GM12878 (cell line): ENCODE measurements at regions not wholly inside any gene's neighbourhood (a gene's known extent, or its start where the extent isn't known, plus 50 kb on each side); places are given as distances from the start of the nearest gene placed in this dataset.

ENCODE experiments used
- ATAC-seq: fragments of 200-7000 bp; cut with Tn5 transposase; 3 replicates; pipeline ENCODE4 v1.9.1; 2020; ENCODE audit warnings: mild to moderate bottlenecking, moderate library complexity
- BruUV-seq: library from RNA; stranded (reverse); fragments of 400-500 nt; replicated peaks from 2 replicates; lab custom pipeline; 2021; lab: Mats Ljungman, UMichigan
- CTCF ChIA-PET: fragments of 300-600 bp; sonication (Branson Sonifier 250); formaldehyde crosslinking; extraction: SDS; loops from one replicate; lab custom pipeline; 2021; ENCODE audit warnings: inconsistent platforms; lab: Yijun Ruan, JAX
- POLR2A ChIA-PET: fragments of 350-600 bp; formaldehyde crosslinking; extraction: SDS; loops from one replicate; lab custom pipeline; 2021; ENCODE audit warnings: inconsistent platforms; lab: Charles Lee
- RAD21 ChIA-PET: fragments of 300-600 bp; sonication (Branson Sonifier 250); formaldehyde crosslinking; loops from one replicate; lab custom pipeline; 2023; ENCODE audit warnings: antibody characterized with exemption; ENCODE audit not compliant: unreplicated experiment; lab: Charles Lee
- SMC1A ChIA-PET: fragments of 300-600 bp; sonication (Branson Sonifier 250); formaldehyde crosslinking; loops from one replicate; lab custom pipeline; 2023; ENCODE audit not compliant: unreplicated experiment, uncharacterized antibody; lab: Charles Lee
- DNase-seq: peaks from one replicate; pipeline ENCODE4 v3.0.0-alpha.2; 2011; ENCODE audit warnings: low read depth, low spot score
- FAIRE-seq: peaks from 3 replicates; lab custom pipeline; 2011; peaks lifted over from hg19 to GRCh38; lab: Jason Lieb, UNC
- H2AFZ ChIP-seq: 2 replicates; pipeline ENCODE4 v1.6.0; 2011; ENCODE audit warnings: low read depth, low read length, control low read depth; ENCODE audit not compliant: control insufficient read depth
- H3K27ac ChIP-seq: 2 replicates; pipeline ENCODE4 v1.5.1; 2011; ENCODE audit warnings: control low read depth; ENCODE audit not compliant: control insufficient read depth, insufficient read depth
- H3K27me3 ChIP-seq, 2 experiments: replicated peaks in 1 of 2; 2 replicates each; pipeline versions ENCODE4 v1.6.0 to v1.6.1; 2011; ENCODE audit warnings: low read length in 1 of 2; ENCODE audit not compliant: control insufficient read depth in 2 of 2, insufficient read depth in 2 of 2
- H3K36me3 ChIP-seq, 2 experiments: 2 replicates each; pipeline ENCODE4 v1.5.1; 2011; ENCODE audit warnings: low read length in 1 of 2; ENCODE audit not compliant: control insufficient read depth in 2 of 2, insufficient read depth in 2 of 2
- H3K4me1 ChIP-seq: 2 replicates; pipeline ENCODE4 v1.6.1; 2011; ENCODE audit warnings: mild to moderate bottlenecking, low read length, moderate library complexity, mixed read lengths; ENCODE audit not compliant: control insufficient read depth, insufficient read depth
- H3K4me2 ChIP-seq: 2 replicates; pipeline ENCODE4 v1.6.0; 2011; ENCODE audit warnings: control low read depth; ENCODE audit not compliant: control insufficient read depth, insufficient read depth
- H3K4me3 ChIP-seq: fragments of 200-600 bp; sonication (generic); 2 replicates; pipeline ENCODE4 v1.5.1; 2016
- H3K79me2 ChIP-seq: 2 replicates; pipeline ENCODE4 v1.6.0; 2011; ENCODE audit warnings: low read length; ENCODE audit not compliant: control insufficient read depth, insufficient read depth
- H3K9ac ChIP-seq: 2 replicates; pipeline ENCODE4 v1.8.0; 2011; ENCODE audit warnings: low read length, control low read depth, mixed read lengths; ENCODE audit not compliant: control insufficient read depth, insufficient read depth
- H3K9me3 ChIP-seq: replicated peaks from 3 replicates; pipeline ENCODE4 v1.5.1; 2011; ENCODE audit warnings: mild to moderate bottlenecking, low read length; ENCODE audit not compliant: control insufficient read depth, insufficient read depth
- H4K20me1 ChIP-seq: 2 replicates; pipeline ENCODE4 v1.6.0; 2011; ENCODE audit not compliant: control insufficient read depth, insufficient read depth
- ATF3 ChIP-seq: IDR thresholded peaks from 2 replicates; pipeline ENCODE4 v1.6.1; 2011; ENCODE audit warnings: low read depth, mild to moderate bottlenecking, low read length, moderate library complexity, borderline replicate concordance; ENCODE audit errors: extremely low read depth
- HSF1 ChIP-seq: fragments of 150-350 bp; IDR thresholded peaks from 2 replicates; pipeline ENCODE4 v1.6.1; 2014; ENCODE audit warnings: mild to moderate bottlenecking, low read depth, low read length
- JUNB ChIP-seq: IDR thresholded peaks from 2 replicates; pipeline ENCODE4 v1.6.1; 2016; ENCODE audit warnings: antibody characterized with exemption, mild to moderate bottlenecking
- NFIC ChIP-seq: IDR thresholded peaks from 2 replicates; pipeline ENCODE4 v1.6.1; 2012; ENCODE audit warnings: low read depth, mild to moderate bottlenecking, inconsistent platforms, low read length, moderate library complexity
- PBX3 ChIP-seq: IDR thresholded peaks from 2 replicates; pipeline ENCODE4 v1.6.1; 2011; ENCODE audit warnings: mild to moderate bottlenecking, low read depth, low read length, moderate library complexity; ENCODE audit not compliant: insufficient replicate concordance
- SIN3A ChIP-seq: IDR thresholded peaks from 2 replicates; pipeline ENCODE4 v1.6.1; 2012; ENCODE audit warnings: low read depth, low read length, improper control_type of control experiment
- WRNIP1 ChIP-seq: IDR thresholded peaks from 2 replicates; pipeline ENCODE4 v1.6.1; 2011; ENCODE audit warnings: low read depth, low read length, improper control_type of control experiment, borderline replicate concordance
- WGBS: methylation state at CpG from one replicate; pipeline ENCODE4 v1.1.6; 2016; ENCODE audit warnings: low lambda C conversion rate; ENCODE audit not compliant: insufficient replicate concordance, insufficient coverage; ENCODE audit errors: missing lambda C conversion rate; 5-methylcytosine and 5-hydroxymethylcytosine counted together
- in situ Hi-C: fragments of 300-500 bp; cut with MboI; formaldehyde crosslinking; loops from 9 replicates; pipeline ENCODE4 v1.14.3; 2018; ENCODE audit warnings: mixed read lengths
- intact Hi-C: fragments of 100-400 bp; cut with micrococcal nuclease; formaldehyde crosslinking; loops from one replicate; pipeline ENCODE4 v1.14.2; 2022; ENCODE audit not compliant: unreplicated experiment

GRCh38 chr7:26006426-26006825, 145.6 kb upstream of the NFE2L3 start (continued):
- no peak for TF ChIP-seq WRNIP1
- TF ChIP-seq PBX3, result no peak
- TF ChIP-seq JUNB, result no peak
- TF ChIP-seq HSF1, result no peak
- no peak for TF ChIP-seq NFIC

GRCh38 chr7:26007510-26007909, 144.5 kb upstream of the NFE2L3 start:
- intact Hi-C loops (no loop called here), in situ Hi-C loops (no loop called here)
- peaks cover 15% of the 10 kb centered on the region for H3K4me1 ChIP-seq
- POLR2A ChIA-PET, result no interaction called here
- no peaks in the 10 kb centered on the region for H4K20me1 ChIP-seq
- no peaks in the 10 kb centered on the region; the same call in 2 of the 3 replicates for H3K9me3 ChIP-seq
- CTCF ChIA-PET, result no interaction called here
- H3K27me3 ChIP-seq, result peaks cover 0 to 4% of the 10 kb centered on the region in 2 experiments; a peak in 3 of 4 replicates
- no peak overlapping the region for H2AFZ ChIP-seq
- TF ChIP-seq ATF3, result no peak
- no peak for TF ChIP-seq SIN3A
- RAD21 ChIA-PET, result no interaction called here
- no peaks in the 10 kb centered on the region for H3K36me3 ChIP-seq
- H3K9ac ChIP-seq, result no peak overlapping the region
- H3K4me3 ChIP-seq, result no peak overlapping the region
- WGBS, result 98% methylated on average over 2 of the region's 2 CpGs
- DNase-seq, result no peak
- no peak overlapping the region for H3K27ac ChIP-seq
- BruUV-seq, result no TSS peak
- no peak overlapping the region for H3K4me2 ChIP-seq
- SMC1A ChIA-PET, result no interaction called here
- FAIRE-seq, result no peak
- H3K79me2 ChIP-seq, result no peaks in the 10 kb centered on the region
- ATAC-seq, result no peak
